Ishikawa (cell line): ENCODE measurements at regions not wholly inside any gene's neighbourhood (a gene's known extent, or its start where the extent isn't known, plus 50 kb on each side); places are given as distances from the start of the nearest gene placed in this dataset.

Experiments
- CEBPB ChIP-seq: IDR thresholded peaks from 2 replicates; pipeline ENCODE4 v1.6.1; 2012
- CREB1 ChIP-seq: IDR thresholded peaks from 2 replicates; pipeline ENCODE4 v1.6.1; 2012; ENCODE audit warnings: low read depth
- EGR1 ChIP-seq: IDR thresholded peaks from 2 replicates; pipeline ENCODE4 v1.6.1; 2012
- EP300 ChIP-seq: IDR thresholded peaks from 2 replicates; pipeline ENCODE4 v1.6.1; 2012; ENCODE audit warnings: borderline replicate concordance
- FOXM1 ChIP-seq: IDR thresholded peaks from 2 replicates; pipeline ENCODE4 v1.6.1; 2012; ENCODE audit warnings: low read depth, borderline replicate concordance
- NFIC ChIP-seq: IDR thresholded peaks from 2 replicates; pipeline ENCODE4 v1.6.1; 2012
- RAD21 ChIP-seq: IDR thresholded peaks from 2 replicates; pipeline ENCODE4 v1.6.1; 2012; ENCODE audit warnings: low read depth
- TAF1 ChIP-seq: IDR thresholded peaks from 2 replicates; pipeline ENCODE4 v1.6.1; 2012; ENCODE audit warnings: low read depth, mild to moderate bottlenecking
- TCF12 ChIP-seq: IDR thresholded peaks from 2 replicates; pipeline ENCODE4 v1.6.1; 2012; ENCODE audit warnings: low read depth
- TEAD4 ChIP-seq: IDR thresholded peaks from 2 replicates; pipeline ENCODE4 v1.6.1; 2012
- YY1 ChIP-seq: IDR thresholded peaks from 2 replicates; pipeline ENCODE4 v1.6.1; 2012; ENCODE audit warnings: low read depth
- ZBTB7A ChIP-seq: IDR thresholded peaks from 2 replicates; pipeline ENCODE4 v1.6.1; 2012; ENCODE audit warnings: low read depth
- TF ChIP-seq, protein P1 (sequence below): IDR thresholded peaks from 2 replicates; pipeline ENCODE4 v1.6.1; 2012; ENCODE audit warnings: low read depth, mild to moderate bottlenecking
- TF ChIP-seq, protein P2 (sequence below): IDR thresholded peaks from 2 replicates; pipeline ENCODE4 v1.6.1; 2012
- TF ChIP-seq, protein P3 (sequence below): IDR thresholded peaks from 2 replicates; pipeline ENCODE4 v1.6.1; 2012

DNA sequence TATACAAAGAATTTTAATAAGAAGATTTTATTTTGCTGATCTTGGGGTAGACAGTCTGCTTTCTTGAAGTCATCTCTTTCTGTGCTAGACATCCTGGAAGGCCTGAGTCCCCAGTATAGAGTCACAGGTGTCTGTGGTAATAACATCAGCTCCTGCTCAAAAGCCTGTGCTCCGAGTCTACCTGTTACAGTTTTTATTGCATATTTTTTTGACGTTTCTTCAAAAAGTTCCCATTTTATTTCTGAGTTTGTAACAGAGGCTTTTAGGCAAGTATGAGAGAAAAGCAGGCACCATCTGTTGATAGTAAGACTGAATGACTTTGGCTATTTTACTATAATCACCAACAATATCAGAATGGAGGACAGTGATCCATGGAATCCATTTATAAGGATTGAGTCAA lies 58.0 kb upstream of the WDR26 start:
- TF ChIP-seq TCF12 = no peak

DNA sequence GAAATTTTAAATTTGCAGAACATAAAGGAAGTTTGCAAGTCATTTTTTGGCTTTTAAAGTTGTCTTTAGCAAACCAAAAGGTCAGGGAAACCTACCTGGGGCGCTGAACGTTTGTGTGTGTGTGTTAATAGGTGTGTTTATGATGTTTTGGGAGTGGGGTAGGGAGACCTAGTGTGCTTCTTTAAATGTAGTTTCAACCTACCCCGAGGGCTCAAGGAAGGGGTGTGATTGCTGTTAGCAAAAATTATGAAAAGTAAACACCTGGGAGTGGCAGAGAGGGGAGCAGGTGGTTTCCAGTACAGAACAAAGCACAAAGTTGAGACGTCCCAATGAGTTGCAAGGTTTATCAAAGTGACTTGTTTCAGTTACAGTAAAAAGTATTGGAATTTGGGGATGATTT lies 58.7 kb upstream of the WDR26 start:
- no peak for TF ChIP-seq FOXM1
- no peak for TF ChIP-seq CEBPB
- no peak for TF ChIP-seq EP300
- no peak for TF ChIP-seq CREB1
- TF ChIP-seq ZBTB7A = no peak
- no peak for TF ChIP-seq RAD21
- no peak for TF ChIP-seq YY1
- no peak for TF ChIP-seq NFIC
- TF ChIP-seq TCF12 = no peak
- TF ChIP-seq EGR1 = no peak
- TF ChIP-seq, protein P1, sequence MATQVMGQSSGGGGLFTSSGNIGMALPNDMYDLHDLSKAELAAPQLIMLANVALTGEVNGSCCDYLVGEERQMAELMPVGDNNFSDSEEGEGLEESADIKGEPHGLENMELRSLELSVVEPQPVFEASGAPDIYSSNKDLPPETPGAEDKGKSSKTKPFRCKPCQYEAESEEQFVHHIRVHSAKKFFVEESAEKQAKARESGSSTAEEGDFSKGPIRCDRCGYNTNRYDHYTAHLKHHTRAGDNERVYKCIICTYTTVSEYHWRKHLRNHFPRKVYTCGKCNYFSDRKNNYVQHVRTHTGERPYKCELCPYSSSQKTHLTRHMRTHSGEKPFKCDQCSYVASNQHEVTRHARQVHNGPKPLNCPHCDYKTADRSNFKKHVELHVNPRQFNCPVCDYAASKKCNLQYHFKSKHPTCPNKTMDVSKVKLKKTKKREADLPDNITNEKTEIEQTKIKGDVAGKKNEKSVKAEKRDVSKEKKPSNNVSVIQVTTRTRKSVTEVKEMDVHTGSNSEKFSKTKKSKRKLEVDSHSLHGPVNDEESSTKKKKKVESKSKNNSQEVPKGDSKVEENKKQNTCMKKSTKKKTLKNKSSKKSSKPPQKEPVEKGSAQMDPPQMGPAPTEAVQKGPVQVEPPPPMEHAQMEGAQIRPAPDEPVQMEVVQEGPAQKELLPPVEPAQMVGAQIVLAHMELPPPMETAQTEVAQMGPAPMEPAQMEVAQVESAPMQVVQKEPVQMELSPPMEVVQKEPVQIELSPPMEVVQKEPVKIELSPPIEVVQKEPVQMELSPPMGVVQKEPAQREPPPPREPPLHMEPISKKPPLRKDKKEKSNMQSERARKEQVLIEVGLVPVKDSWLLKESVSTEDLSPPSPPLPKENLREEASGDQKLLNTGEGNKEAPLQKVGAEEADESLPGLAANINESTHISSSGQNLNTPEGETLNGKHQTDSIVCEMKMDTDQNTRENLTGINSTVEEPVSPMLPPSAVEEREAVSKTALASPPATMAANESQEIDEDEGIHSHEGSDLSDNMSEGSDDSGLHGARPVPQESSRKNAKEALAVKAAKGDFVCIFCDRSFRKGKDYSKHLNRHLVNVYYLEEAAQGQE = no peak
- no peak for TF ChIP-seq TEAD4
- TF ChIP-seq, protein P2, sequence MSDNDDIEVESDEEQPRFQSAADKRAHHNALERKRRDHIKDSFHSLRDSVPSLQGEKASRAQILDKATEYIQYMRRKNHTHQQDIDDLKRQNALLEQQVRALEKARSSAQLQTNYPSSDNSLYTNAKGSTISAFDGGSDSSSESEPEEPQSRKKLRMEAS = no peak
- TF ChIP-seq TAF1 = no peak
- TF ChIP-seq, protein P3, sequence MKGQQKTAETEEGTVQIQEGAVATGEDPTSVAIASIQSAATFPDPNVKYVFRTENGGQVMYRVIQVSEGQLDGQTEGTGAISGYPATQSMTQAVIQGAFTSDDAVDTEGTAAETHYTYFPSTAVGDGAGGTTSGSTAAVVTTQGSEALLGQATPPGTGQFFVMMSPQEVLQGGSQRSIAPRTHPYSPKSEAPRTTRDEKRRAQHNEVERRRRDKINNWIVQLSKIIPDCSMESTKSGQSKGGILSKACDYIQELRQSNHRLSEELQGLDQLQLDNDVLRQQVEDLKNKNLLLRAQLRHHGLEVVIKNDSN = no peak

DNA sequence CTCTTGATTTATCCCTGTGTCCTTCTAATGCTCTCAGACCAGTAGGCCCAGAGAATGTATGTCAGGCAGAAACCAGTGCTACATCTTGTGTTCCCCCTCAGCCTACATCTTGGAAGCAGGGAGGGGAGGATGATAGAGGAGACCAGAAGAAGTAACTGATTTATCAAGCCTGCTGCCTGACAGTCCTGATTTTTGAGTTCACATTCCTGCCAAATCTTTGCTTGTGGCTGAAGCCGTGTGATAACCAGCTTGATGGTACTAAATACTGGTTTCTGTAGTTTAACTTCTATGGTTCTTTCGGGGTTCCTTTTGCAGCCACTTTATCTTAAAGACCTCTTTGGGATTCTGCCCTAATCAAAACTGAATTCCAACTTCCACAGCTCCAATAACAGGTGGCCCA lies 59.7 kb upstream of the WDR26 start:
- TF ChIP-seq CREB1 = no peak
- TF ChIP-seq, protein P1 = no peak
- TF ChIP-seq, protein P2 = no peak
- TF ChIP-seq, protein P3 = no peak
- TF ChIP-seq TAF1 = no peak
- TF ChIP-seq FOXM1 = no peak
- TF ChIP-seq EGR1 = no peak
- no peak for TF ChIP-seq ZBTB7A
- TF ChIP-seq TEAD4 = no peak
- no peak for TF ChIP-seq RAD21
- no peak for TF ChIP-seq TCF12
- no peak for TF ChIP-seq CEBPB
- no peak for TF ChIP-seq NFIC
- TF ChIP-seq EP300 = no peak
- no peak for TF ChIP-seq YY1

DNA sequence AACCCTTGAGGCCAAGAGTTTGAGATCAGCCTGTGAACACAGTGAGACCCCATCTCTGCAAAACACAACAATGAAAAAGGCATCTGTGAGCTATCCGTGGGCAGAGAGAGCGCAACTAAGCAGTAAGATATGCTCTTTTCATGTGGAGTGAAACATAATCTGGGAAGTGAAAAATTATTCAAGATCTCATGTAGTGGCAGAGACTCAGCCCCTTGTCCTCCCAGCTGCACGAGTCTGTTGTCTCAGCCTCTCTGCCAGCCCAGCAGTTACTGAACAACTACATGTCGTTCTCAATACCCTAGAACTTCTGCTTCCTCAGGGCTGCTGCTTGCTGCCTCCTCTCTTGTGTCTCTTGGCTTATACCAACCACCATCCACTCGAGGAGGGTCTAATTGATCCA lies 61.3 kb upstream of the WDR26 start:
- no peak for TF ChIP-seq EP300
- TF ChIP-seq, protein P3 = no peak
- no peak for TF ChIP-seq TEAD4
- TF ChIP-seq YY1 = no peak
- no peak for TF ChIP-seq EGR1
- no peak for TF ChIP-seq CREB1
- no peak for TF ChIP-seq NFIC
- no peak for TF ChIP-seq CEBPB

DNA sequence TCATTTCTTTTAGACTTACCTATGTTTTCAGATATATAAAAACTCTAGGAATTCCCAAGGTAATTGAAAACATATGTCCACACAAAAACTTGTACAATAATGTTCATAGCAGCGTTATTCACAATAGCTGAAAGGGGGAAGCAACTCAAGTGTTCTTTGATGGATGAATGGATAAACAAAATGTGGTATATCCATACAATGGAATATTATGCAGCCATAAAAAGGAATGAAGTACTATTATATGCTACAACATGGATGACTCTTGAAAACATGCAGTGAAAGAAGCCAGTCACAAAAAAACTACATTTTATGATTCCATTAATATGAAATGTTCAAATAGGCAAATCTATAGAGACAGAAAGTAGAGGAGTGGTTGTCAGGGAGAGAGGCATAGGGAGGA lies 62.2 kb upstream of the WDR26 start:
- no peak for TF ChIP-seq TEAD4
- no peak for TF ChIP-seq TCF12
- TF ChIP-seq, protein P1 = no peak
- no peak for TF ChIP-seq TAF1
- TF ChIP-seq CREB1 = no peak
- TF ChIP-seq NFIC = no peak
- TF ChIP-seq EP300 = no peak
